ENCODE measurements at regions not wholly inside any gene's neighbourhood (a gene's known extent, or its start where the extent isn't known, plus 50 kb on each side); places are given as distances from the start of the nearest gene placed in this dataset.
"Not testable (repeated sequence)": the region's sequence is repeated elsewhere in the genome, so short reads cannot be mapped to it uniquely, and the experiment has no call there.

DNA sequence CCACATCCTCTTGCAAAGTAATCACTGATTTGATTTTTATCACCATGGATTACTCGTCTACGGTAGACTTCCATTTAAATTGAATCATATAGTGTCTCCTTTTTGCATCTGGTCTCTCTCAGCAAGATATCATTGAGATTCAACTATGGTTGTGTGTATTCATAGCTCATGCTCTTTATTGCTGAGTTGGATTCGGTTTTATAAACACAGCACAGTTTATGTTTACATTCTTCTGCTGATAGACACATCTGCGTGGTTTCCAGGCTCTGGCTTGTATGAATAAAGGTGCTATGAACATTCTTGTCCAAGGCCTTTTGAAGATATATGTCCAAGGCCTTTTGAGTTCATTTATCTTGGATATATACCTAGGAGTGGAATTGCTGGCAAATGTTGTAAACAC, 356.5 kb upstream of the CELF2 start:
- no peak for DNase-seq

DNA sequence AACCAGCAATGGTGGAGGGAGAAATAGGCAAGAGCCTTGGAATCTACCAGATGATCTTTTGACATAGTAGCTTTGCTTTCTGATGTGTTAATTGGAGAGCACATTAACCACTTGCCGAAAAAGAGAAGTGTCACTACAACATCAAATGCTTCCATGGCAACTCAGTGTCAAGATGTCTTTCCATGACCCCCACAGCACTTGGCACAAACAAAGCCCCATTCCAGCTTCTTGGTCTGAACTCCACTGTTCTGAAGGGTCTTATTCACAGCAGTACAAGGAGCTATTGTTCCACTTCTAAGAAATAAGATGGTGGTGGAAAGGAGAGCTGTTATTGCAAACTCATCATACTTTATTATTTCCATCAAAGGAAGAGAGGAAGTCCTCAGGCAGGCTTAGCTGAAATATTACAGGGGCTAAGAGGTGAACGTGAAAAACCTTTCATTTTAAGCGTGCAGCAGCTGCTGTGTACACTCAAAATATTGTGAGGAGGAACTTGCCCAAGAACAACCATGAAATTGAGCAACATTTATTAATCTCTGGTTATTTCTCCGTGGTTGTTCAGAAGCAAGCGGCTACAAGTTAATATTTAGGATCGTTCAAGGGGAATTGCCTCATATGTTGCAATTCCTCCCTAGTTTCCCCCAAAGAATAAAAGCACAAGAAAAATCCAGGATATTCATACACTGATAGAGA, 354.8 kb upstream of the CELF2 start:
- DNase-seq: no peak

DNA sequence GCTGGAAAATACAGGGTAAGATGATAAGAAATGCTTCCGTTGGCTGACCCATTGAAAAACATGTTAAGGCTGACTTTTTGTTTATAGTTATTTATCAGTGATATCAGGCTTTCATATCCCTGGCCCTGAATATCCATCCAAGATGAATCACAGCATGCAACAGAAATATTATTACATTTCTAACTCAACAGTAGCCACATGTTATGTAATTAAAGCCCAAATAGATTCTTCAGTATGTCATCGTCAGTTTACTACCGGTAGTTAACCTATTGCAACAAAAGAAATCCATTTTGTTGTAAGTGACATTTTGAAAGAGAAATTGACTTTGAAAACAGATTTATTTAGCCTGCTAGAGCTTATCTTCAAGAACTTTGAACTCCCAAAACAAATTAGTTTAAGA, 354.1 kb upstream of the CELF2 start:
- no peak for DNase-seq

DNA sequence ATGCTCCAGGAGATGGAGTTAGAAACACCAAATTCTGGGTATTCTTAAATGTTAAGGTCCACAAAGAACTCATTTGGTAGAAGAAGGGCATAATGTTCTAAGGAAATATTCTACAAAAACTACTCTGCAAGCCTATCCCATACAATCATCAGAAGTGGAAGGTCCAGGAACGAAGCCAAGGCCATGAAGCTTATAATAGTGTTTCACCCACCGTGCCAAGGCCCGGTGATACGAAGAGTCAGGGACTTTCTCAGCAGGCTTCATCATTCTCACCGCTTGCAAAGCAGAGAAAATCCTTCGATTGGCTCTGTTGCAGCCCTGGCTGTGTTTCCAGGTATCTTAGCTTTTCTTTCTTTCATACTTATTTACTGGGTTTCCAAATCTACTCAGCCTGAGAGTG, 351.9 kb upstream of the CELF2 start:
- no peak for DNase-seq

DNA sequence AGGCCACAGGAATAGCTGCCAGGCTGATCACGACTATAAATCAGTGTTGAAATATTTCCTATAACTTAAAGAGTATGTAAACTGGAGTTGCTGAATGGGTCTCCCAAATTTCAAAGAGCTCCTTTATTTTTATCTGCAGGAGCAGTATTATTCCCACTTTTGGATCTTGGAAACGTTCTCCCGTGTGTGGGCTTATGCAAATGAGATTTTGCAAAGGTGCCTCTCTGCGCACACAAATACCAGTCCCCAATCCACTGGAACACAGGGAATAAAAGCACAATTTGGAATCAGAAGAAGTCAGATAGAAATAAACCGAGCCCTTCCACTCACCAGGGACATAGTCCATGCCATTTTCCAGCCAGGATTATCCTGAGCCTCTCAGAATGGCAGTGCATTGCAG, 350.2 kb upstream of the CELF2 start:
- no peak for DNase-seq

DNA sequence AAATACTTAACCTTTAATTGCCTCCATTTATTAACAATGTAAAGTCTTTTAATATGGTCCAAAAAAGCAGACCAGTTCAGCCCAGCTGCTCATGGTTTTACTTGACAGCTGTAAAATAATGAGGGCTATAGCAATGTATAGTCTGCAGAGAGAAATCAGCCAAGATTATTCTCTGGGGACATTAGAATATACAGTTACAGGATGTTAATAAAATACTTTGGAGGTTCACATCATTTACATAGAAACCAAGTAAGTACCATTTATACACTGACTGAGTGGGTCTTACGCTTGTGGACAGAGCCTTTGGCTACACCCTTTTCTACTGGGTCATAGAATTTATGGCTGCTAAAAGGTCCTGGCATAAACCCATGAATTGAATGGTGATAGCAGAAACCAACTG, 340.7 kb upstream of the CELF2 start:
- DNase-seq: no peak

DNA sequence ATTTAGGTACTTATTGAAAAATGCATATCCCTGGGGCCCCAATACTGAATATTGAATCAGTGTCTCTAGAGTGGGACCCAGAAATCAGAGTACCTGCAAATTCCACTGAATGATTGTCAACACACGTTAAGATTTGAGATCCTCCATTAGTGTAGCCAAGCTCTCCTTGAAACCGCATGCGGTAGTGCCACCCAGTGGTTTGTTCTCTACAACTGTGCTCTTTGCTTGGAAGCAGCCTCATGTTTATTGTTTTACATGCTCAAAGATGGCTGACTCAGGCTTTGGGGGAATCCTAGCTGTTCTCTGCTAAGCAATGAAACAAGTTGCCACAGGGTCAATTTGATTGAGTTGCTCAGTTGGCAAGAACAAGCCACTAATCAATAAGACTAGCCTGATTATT, 340.2 kb upstream of the CELF2 start:
- peak; percentile 74 for DNase-seq

DNA sequence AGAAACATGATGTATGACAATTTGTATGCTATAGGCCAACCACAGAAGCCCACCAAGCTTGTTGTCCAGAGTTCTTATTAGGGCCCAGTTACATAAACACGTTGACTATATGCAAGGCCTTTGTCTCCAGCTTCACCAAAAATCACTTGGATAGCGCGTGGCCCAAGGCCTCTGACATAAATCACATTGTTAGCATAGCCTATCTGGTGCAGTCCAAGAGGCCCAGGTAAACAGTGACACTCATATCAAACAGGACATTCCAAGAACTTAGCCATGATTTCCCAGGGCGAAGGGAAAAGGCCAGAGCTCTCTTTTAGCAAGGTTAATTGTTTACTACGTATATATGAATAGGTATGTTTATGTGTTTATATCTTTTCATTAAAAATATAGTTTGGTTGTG, 337.2 kb upstream of the CELF2 start:
- DNase-seq: no peak

DNA sequence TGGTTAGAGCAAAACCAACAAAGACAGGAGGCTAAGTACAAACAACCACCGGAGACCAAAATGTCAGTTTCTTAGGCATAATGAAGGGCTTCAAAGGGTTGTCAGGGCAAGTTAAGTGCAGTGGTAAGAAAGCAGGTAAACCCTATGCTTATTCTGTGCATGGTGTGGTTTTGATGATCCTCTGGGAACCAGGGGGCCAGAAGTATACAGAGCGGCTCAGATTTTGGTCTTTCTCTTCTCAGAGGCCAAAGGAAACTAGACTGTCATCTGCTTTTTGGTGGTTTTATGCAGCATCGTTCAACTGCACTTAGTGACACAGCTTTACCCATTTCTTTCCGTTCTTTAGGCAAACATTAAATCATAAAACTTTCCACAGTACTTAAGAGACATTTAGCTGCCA, 332.7 kb upstream of the CELF2 start:
- no peak for DNase-seq

DNA sequence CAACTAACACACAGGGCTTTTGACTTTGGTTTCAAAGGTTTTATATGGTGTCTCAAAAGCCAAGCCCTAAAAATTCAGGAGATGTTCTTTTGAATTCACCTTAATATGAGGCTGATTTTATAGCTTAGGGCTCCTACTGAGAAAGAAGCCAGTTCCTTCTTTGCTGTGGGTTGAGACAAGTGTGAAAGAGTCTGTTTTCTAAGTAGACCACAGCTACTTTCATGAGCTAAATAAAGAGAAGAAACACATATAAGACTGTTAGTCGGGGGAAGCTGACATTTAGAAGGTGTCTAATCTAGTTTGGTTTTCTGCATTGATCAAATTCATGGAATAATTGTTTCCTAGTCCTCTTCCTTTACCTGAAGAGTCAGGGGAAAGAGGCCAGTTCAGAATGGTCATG, 332.1 kb upstream of the CELF2 start:
- DNase-seq: no peak

DNA sequence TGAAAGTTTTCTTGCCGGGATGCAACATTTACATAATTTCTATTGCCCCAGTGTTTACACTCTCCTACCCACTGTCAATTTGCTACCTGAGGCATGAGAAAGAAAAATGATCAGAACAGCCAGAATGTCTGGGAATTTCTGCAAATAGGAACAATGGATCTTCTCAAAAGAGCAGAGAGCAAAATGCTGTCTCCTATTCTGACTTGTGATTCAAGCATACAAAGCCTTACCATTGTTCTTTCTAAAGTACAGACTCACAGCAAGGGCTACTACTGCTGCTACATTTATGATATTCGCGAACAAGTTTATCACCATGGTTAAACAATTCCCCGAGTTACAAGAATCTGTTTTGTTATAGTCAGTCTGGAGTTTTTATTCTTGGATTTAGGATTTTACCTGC, 329.9 kb upstream of the CELF2 start:
- no peak for DNase-seq

DNA sequence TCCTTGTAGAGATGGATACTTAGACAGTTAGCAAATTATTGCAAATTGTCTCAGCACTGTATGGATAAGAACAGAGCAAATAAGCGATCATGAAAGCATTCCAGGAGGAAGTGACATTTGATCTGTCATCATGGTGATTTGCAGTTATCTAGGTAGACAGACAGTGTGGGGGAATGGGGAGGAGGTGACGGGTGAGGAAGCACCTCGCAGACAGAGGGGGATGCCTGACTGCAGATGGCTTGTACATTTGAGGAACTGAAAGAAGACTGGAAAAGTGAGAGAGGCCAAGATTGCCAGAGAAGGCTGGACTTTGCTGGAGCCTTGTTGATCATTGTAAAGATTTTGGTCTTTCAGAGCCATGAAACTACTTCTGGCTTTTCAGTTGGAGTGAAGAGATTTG, 318.2 kb upstream of the CELF2 start:
- DNase-seq: no peak

DNA sequence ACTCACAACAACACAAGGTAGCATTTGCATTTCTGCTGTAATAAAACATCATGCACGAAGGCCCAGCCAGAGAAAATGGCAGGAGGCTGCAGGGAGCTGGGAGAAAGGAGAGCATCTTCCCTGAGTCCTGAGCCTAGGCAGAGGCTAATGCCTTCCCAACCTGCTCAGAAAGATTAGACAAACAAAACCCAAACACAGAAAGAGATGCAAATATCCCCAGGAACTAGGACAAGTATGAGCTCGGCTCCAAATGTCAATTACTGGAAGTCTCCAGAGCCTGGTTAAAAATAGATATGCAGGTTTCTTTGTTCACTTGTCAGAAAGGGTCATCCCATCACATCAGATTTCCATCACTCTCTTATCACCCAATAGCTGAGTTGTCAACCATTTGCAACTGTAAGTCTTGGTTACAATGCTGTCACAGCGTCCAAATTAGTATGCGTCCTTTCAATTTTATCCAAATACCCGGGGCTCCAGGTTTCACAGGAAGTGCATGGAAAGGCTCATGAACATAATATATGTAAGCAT, 316.5 kb upstream of the CELF2 start:
- no peak for DNase-seq

DNA sequence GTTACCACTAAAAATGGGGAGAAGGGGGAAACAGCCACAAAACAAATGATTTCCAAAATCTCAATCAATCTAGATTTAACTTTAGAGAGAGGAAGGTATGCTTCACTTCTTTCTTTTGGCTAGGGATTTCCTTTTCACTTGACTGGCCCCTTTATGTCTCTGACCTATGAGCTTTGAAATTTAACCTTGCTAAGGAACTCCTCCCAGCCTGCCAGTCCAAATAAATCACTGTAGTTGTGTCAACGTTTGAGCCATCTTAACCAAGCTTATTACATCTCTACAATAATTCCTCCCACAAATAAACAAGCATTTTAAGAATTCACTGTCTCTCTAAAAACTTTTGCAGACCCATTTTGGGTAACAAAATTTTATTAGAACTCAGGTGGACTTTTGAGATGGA, 315.5 kb upstream of the CELF2 start:
- no peak for DNase-seq

DNA sequence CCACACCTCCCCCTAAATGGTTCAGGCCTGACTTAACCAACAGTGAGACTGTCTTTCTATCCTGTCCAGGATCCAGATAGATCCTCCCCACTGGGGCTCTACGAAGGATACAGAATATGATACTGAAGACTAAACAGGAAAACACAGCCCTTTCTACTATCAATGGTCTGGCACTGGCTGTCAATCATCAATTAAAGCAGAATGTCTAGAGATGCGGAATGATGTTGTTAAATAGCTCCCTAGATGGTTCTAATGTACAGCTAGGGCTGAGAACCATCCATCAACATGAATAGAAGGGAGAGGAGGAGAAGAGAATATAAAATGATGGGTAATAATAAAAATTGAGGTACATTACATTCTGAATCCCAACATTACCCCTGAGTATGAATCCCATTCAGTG, 314.3 kb upstream of the CELF2 start:
- DNase-seq: no peak

DNA sequence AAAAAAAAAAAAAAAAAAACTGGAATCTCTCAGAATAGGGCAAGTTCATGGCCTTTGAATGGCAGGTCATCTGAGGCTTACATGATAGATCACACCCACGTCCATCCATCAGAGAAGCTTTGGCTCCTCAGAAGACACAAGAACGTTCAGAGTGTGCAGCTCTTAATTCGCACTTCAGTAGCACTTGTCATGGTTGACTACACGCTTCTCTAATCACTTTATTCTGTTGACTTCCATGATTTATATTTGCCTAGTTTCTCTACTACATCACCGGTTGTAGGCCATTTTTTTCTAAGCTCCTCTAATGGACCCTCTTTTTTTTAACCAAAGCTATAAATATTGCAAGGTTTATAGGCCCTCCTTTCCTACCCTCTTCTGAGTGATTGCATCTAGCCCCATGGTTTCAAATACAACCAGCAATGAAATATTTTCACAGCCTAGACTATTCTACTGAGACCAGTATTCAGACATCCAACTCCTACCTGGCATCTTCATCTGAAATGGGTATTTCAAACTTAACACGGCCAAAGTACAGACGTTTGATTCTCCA, 305.4 kb upstream of the CELF2 start:
- DNase-seq: no peak

DNA sequence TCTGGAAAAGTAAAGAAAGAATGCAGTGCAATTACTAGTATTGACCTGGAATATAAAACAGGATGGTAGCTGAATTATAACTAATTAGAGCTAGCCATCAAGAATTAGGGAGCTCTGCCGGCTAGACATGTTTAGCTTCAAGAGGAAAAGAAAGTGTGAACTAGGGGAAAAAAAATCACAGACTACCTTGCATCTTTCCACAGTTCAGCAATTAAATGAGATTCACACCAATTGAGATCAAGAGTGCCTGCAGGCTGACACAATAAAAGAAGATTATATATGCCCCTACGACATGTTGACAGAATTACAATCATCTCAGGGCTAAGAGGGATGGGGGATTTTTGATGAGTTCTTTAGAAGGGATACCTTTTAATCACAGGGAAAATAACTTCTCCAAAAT, 303.3 kb upstream of the CELF2 start:
- no peak for DNase-seq

DNA sequence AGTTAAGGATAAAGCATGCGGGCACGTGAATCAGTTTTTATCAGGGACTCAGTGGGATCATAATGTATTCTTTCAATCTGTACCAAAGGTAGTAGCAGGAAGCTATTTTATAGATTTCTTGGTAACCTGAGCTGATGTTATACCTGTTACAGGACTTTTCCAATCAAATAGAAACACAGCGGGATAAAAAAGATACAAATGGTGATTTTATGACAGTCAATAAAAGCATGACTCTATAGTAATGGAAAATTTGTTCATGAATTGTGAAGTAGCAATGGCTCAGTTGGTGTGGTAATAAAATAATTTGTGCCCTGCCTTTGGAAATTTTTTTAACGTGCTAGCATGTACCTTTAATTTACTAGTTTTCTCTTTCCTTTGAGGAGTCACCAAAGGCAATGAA, 300.7 kb upstream of the CELF2 start:
- DNase-seq: no peak

DNA sequence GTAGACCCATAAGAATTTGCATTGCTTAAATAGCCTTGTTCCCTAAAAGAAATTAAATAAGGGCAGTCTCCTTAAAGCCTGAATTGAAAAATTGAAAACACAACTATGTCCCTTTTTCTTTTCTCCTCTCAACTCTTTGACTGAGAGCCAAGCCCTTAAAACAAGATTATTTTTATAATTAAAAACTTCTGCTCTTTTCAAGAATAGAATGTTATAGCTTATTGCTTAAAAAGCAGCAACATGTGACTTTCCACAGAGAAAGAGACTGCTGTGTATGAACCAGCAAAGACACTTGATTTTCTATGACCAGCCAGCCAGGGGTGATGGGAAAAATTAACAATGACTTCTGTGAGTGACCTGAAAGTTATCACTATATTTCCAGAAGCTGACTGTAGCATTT, 295.2 kb upstream of the CELF2 start:
- DNase-seq: no peak

DNA sequence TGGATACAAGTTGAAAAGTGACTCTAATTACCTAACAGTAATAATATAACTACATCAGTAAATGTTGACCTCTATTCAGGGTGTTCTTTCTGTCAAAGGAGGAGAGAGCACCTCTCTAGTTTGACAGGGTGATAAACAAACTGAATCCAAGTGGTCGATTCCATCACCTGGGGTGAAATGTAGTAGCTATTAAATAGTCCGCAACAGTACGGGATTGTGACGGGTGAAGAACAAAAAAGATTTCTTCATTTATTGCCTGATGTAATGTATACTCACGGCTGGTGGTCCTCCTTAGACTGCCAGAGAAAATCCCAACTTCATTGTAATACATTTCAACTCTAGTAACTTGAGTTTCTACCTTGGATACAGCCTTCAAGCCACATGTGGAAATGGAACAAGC, 292.5 kb upstream of the CELF2 start:
- no peak for DNase-seq

DNA sequence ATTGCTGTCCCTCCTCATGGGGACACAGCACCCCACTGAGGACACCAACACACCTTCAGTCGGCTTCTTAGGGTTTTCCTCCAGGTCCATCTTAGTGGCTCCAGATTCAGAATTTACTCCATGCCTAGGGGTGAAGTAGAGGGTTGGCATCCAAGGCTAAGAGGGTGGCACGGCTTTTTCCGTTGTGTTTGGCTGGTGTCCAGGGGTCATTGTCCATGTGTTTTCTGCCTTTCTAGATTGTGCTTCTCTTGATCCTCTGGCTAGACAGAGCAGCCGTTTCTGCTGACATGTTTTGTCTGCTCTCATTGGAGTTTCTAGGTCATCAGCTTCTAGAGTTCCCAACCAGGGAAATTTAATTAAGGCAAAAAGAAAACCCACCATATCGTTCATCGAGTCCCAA, 291.6 kb upstream of the CELF2 start:
- no peak for DNase-seq

DNA sequence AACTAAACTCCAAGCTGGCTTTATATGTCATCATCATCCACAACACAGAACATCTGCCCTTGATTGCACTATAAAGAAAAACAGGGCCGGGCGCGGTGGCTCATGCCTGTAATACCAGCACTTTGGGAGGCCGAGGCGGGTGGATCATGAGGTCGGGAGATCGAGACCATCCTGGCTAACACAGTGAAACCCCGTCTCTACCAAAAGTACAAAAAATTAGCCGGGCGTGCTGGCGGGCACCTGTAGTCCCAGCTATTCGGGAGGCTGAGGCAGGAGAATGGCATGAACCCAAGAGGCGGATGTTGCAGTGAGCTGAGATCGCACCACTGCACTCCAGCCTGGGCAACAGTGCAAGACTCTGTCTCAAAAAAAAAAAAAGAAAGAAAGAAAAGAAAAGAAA, 290.3 kb upstream of the CELF2 start:
- DNase-seq: not testable (repeated sequence)

DNA sequence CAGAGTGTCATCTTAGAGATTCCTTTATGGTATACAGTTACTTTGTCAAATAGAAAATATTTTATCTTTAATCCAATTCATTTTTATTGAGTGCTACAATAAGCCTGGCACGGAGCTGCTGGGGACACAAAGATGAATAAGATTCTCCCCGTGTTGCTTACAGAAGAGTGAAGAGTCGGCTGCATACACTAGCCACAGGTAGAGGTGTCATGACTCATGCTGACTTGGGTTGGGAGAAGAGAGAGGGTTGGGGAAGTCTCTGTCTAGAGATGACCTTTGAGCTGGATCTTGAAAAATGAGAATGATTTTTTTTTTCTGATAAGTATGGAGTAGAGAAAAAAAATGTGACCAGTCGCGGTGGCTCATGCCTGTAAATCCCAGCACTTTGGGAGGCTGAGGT, 289.9 kb upstream of the CELF2 start:
- no peak for DNase-seq

DNA sequence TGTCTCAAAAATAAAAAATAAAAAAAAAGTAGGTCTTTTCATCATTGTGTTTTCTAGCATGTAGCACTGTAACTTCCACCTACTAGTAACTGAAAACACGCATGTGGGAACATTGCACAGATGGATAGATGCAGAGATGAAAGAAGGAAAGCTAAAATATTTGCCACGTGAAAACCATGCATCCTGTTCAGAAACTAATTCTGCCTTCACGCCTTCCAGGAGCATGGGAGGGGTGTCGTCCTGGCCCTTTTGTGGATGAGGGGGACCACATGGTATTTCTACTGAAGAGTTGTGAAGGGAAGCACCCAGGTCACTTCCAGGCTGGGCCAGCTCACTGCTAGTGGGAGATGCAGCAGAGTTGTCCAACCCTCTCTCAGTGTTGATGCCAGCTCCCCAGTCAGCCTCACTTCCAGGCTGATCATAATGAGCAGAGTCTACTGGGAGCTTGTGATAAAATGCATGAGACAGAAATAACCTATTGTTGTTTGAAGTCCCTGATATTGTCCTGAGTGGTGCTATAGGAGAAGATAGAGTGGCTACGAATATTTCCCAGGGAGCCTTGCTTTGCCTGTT, 287.1 kb upstream of the CELF2 start:
- no peak for DNase-seq

DNA sequence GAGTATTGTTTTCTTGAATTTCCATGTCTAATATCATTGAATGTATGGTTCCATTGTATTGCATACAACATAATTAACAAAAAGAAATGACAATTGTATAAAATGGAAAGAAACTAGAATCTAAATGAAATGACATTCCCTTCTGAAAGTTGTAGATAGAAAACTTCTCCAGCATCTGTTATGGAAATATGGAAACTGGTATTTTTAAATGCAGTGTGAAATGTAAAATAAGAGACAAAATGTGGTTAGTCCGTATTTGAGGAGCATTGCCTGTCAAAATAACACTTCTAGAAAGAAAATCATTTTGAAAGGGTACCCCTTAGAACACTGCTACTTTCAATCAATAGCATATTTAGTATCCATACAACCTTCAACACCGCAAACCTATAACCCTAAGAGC, 286.3 kb upstream of the CELF2 start:
- no peak for DNase-seq
